Small intestine (tissue), 7 donors: ENCODE measurements at regions not wholly inside any gene's neighbourhood (a gene's known extent, or its start where the extent isn't known, plus 50 kb on each side); places are given as distances from the start of the nearest gene placed in this dataset.

Experiments used
- DNase-seq, 2 donors: peaks; one replicate each; pipeline versions ENCODE4 v3.0.0 to v3.0.0-alpha.2; 2013
- FAIRE-seq: peaks from 2 replicates; lab custom pipeline; 2012; peaks lifted over from hg19 to GRCh38; lab: Jason Lieb, UNC
- H3K27ac ChIP-seq, 3 donors: one replicate each; pipeline ENCODE4 v1.5.1; 2013; ENCODE audit warnings: low read length in 2 of 3, mild to moderate bottlenecking in 2 of 3, control low read depth in 1 of 3, inconsistent platforms in 1 of 3, low read depth in 1 of 3, moderate library complexity in 1 of 3
- H3K27me3 ChIP-seq, 3 donors: one replicate each; pipeline ENCODE4 v1.6.1; 2013; ENCODE audit warnings: low read length in 3 of 3, inconsistent platforms in 1 of 3; ENCODE audit not compliant: control insufficient read depth in 3 of 3, insufficient read depth in 3 of 3
- H3K36me3 ChIP-seq, 3 donors: one replicate each; pipeline ENCODE4 v1.6.1; 2013; ENCODE audit warnings: low read length in 3 of 3, inconsistent platforms in 1 of 3, low read depth in 1 of 3, mild to moderate bottlenecking in 1 of 3, moderate library complexity in 1 of 3; ENCODE audit not compliant: control insufficient read depth in 3 of 3, insufficient read depth in 2 of 3
- H3K4me1 ChIP-seq, 3 donors: one replicate each; pipeline ENCODE4 v1.6.1; 2013; ENCODE audit warnings: low read length in 2 of 3, inconsistent platforms in 1 of 3, low read depth in 1 of 3, mild to moderate bottlenecking in 1 of 3, moderate library complexity in 1 of 3; ENCODE audit not compliant: control insufficient read depth in 3 of 3, insufficient read depth in 2 of 3
- H3K4me3 ChIP-seq, 3 donors: one replicate each; pipeline ENCODE4 v1.5.1; 2013; ENCODE audit warnings: low read length in 3 of 3, control low read depth in 1 of 3, inconsistent platforms in 1 of 3, low read depth in 1 of 3, mild to moderate bottlenecking in 1 of 3, moderate library complexity in 1 of 3
- H3K9me3 ChIP-seq, 2 donors: one replicate each; pipeline ENCODE4 v1.6.1; 2013; ENCODE audit warnings: low read depth in 1 of 2, low read length in 1 of 2; ENCODE audit not compliant: control insufficient read depth in 2 of 2, insufficient read depth in 1 of 2
- WGBS, 3 donors: extraction: QIAGEN DNeasy Blood & Tissue Kit; methylation state at CpG; one replicate each; pipeline ENCODE4 v1.1.7; 2013; 5-methylcytosine and 5-hydroxymethylcytosine counted together
- donor health status: healthy with polysubstance abuse.
- donor health status: control.
- donor health status: control.
- donor health status: Bipolar disorder and iron deficiency.
- donor health status: healthy.

DNA sequence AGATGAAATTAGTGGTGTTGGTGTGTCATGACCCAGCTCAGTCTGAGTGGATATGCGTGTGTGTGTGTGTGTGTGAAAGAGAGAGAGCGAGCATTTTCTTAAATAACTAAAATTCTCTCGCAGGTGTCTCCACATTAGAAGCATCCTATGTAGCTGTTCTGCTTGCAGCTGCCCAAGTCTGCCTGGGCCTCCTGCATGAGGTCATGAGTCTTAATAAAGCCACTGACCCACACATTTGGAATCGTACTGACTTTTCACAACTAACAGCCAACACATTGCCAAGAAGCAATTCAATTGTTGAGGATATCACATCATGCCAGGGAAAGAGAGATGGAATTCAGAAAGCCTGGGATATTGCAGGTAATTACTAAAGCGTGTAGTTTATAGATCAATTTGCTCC, 238.2 kb upstream of the AJAP1 start:
- Histone ChIP-seq H3K27me3 (no peaks in the 10 kb centered on the region), H3K27ac (no peak overlapping the region), H3K9me3 (peaks cover 0 to 9% of the 10 kb centered on the region in 2 donors), H3K36me3 (no peaks in the 10 kb centered on the region), H3K4me3 (no peak overlapping the region), H3K4me1 (no peaks in the 10 kb centered on the region)
- WGBS, 3 donors, result 55 to 68% (median 62%) methylated on average over 5 of the region's 5 CpGs
- DNase-seq, result no peak
- FAIRE-seq, result no peak

GRCh38 chr1:4418021-4418420, 236.4 kb upstream of the AJAP1 start:
- peaks cover 0 to 9% of the 10 kb centered on the region in 2 donors for H3K9me3 ChIP-seq
- no peaks in the 10 kb centered on the region for H3K4me1 ChIP-seq
- no peak overlapping the region for H3K4me3 ChIP-seq
- H3K27me3 ChIP-seq, result no peaks in the 10 kb centered on the region
- H3K27ac ChIP-seq, result no peak overlapping the region
- FAIRE-seq (no peak), DNase-seq (no peak)
- 86 to 92% (median 90%) methylated on average over 7 of the region's 7 CpGs for WGBS, 3 donors
- H3K36me3 ChIP-seq, result no peaks in the 10 kb centered on the region

- no peak for DNase-seq
- WGBS, 3 donors, result 50 to 69% (median 69%) methylated on average over 5 of the region's 5 CpGs
- H3K27me3 ChIP-seq, result no peaks in the 10 kb centered on the region
- H3K4me3 ChIP-seq, result no peak overlapping the region
- no peaks in the 10 kb centered on the region for H3K36me3 ChIP-seq
- no peak for FAIRE-seq
- H3K9me3 ChIP-seq, result peaks cover 0 to 13% of the 10 kb centered on the region in 2 donors
- no peaks in the 10 kb centered on the region for H3K4me1 ChIP-seq
- no peak overlapping the region for H3K27ac ChIP-seq
These were observed 232.4 kb upstream of the AJAP1 start for GRCh38 chr1:4421986-4422385.

DNA sequence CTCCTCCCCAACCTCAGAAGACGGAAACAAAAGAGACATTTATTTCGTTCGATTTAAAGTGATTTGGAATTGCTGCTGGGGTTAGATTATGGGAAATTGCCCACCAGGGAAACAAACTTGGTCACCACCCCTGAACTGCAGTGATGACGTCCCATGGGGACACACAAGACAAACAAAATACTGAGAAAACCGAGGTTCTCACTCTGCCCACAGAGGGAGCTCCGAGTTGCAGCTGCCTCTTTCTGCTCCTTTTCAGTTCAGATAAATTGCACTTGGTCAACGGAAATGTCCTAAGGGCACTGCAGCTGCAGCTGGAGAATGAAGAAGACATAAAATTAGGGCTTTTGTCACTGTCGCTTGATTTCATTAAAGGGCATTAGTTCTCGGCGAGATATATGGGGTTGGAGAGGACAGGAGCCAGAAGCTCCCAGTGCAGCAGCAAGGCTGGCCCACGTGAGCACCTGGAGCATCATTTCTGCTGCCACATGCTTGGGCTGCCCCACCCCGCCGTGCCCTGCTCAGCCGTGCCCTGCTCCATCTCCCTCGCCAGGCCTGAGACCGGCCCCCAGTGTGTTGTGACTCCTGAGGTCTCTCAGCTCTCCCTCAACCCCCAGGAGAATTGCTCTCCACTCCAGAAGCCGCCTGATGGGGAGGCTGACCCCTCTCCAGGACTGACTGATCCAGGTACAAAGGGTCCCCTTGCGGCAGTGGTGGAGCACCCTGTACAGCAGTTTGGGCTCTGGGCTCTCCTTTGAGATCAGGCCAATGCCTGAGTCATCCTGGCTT, 231.7 kb upstream of the AJAP1 start:
- Histone ChIP-seq H3K27ac (no peak overlapping the region), H3K4me3 (no peak overlapping the region), H3K4me1 (no peaks in the 10 kb centered on the region), H3K36me3 (no peaks in the 10 kb centered on the region), H3K27me3 (no peaks in the 10 kb centered on the region), H3K9me3 (peaks cover 0 to 13% of the 10 kb centered on the region in 2 donors)
- 58 to 73% (median 68%) methylated on average over 18 of the region's 18 CpGs for WGBS, 3 donors
- DNase-seq (no peak), FAIRE-seq (no peak)

GRCh38 chr1:4424254-4424653, 230.2 kb upstream of the AJAP1 start:
- Histone ChIP-seq H3K27ac (no peak overlapping the region), H3K36me3 (no peaks in the 10 kb centered on the region), H3K9me3 (peaks cover 0 to 8% of the 10 kb centered on the region in 2 donors), H3K4me3 (no peak overlapping the region), H3K27me3 (no peaks in the 10 kb centered on the region), H3K4me1 (no peaks in the 10 kb centered on the region)
- FAIRE-seq, result no peak
- WGBS, 3 donors, result 82 to 90% (median 85%) methylated on average over 8 of the region's 8 CpGs
- no peak for DNase-seq

GRCh38 chr1:4424766-4425165, 229.6 kb upstream of the AJAP1 start:
- Histone ChIP-seq H3K4me3 (no peak overlapping the region), H3K27ac (no peak overlapping the region), H3K4me1 (no peaks in the 10 kb centered on the region), H3K36me3 (no peaks in the 10 kb centered on the region), H3K9me3 (peaks cover 0 to 5% of the 10 kb centered on the region in 2 donors), H3K27me3 (no peaks in the 10 kb centered on the region)
- 89 to 92% (median 90%) methylated on average over 10 of the region's 10 CpGs for WGBS, 3 donors
- FAIRE-seq (no peak), DNase-seq (no peak)

DNA sequence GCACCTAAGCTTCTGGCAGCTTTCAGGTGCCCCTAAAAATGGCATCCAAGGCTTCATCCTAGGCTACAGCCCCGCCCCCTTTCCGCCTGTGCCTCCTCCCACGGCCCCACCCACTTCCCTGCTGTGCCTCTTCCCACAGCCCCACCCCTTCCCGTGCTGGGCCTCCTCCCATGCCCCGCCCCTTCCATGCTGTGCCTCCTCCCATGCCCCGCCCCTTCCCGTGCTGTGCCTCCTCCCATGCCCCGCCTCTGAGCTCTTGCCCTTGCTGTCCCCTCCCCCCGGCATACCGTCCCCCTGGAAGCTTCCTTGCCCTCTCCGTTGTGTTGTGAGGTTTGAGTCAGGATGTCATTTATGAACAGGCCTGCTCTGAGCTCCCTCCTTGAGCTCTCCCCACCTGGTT, 228.5 kb upstream of the AJAP1 start:
- Histone ChIP-seq H3K4me3 (no peak overlapping the region), H3K27me3 (no peaks in the 10 kb centered on the region), H3K36me3 (no peaks in the 10 kb centered on the region), H3K9me3 (peaks cover 0 to 4% of the 10 kb centered on the region in 2 donors), H3K4me1 (no peaks in the 10 kb centered on the region), H3K27ac (no peak overlapping the region)
- no peak for FAIRE-seq
- no peak for DNase-seq
- 75 to 77% (median 75%) methylated on average over 11 of the region's 11 CpGs for WGBS, 3 donors

GRCh38 chr1:4428711-4429110, 225.7 kb upstream of the AJAP1 start:
- Histone ChIP-seq H3K27me3 (no peaks in the 10 kb centered on the region), H3K9me3 (peaks cover 0 to 4% of the 10 kb centered on the region in 2 donors), H3K27ac (no peak overlapping the region), H3K36me3 (no peaks in the 10 kb centered on the region), H3K4me1 (no peaks in the 10 kb centered on the region), H3K4me3 (no peak overlapping the region)
- FAIRE-seq (no peak), DNase-seq (no peak)
